Esophagus muscularis mucosa (tissue), 4 donors: ENCODE measurements at regions not wholly inside any gene's neighbourhood (a gene's known extent, or its start where the extent isn't known, plus 50 kb on each side); places are given as distances from the start of the nearest gene placed in this dataset.

ENCODE experiments used
- DNase-seq: peaks from one replicate; pipeline ENCODE4 v3.0.0-alpha.2; 2017; ENCODE audit errors: extremely low spot score
- H3K27ac ChIP-seq, 4 donors: fragments of 200-600 bp; sonication (generic); replicated peaks in 1 of 4; 1 replicate in 3 of 4; 2 replicates in 1 of 4; pipeline ENCODE4 v1.5.1; 2016 to 2019; ENCODE audit warnings: mild to moderate bottlenecking in 1 of 4
- H3K27me3 ChIP-seq, 4 donors: fragments of 200-600 bp; sonication (generic); one replicate each; pipeline versions ENCODE4 v1.5.1 to v1.6.0; 2016 to 2019
- H3K36me3 ChIP-seq, 4 donors: fragments of 200-600 bp; sonication (generic); one replicate each; pipeline ENCODE4 v1.5.1; 2016 to 2019
- H3K4me1 ChIP-seq, 4 donors: fragments of 200-600 bp; sonication (generic); one replicate each; pipeline ENCODE4 v1.5.1; 2016 to 2019
- H3K4me3 ChIP-seq, 4 donors: fragments of 200-600 bp; sonication (generic); 1 replicate in 2 of 4; 2 replicates in 2 of 4; pipeline ENCODE4 v1.5.1; 2016 to 2019; ENCODE audit warnings: mild to moderate bottlenecking in 4 of 4, moderate library complexity in 1 of 4
- H3K9me3 ChIP-seq, 4 donors: fragments of 200-600 bp; sonication (generic); 1 replicate in 3 of 4; 2 replicates in 1 of 4; pipeline ENCODE4 v1.5.1; 2016 to 2019
- EP300 ChIP-seq: sonication (generic); formaldehyde crosslinking; IDR thresholded peaks from one replicate; pipeline ENCODE4 v1.6.1; 2017; ENCODE audit warnings: antibody characterized with exemption
- POLR2A ChIP-seq: fragments of 450-650 bp; IDR thresholded peaks from one replicate; pipeline ENCODE4 v1.6.1; 2017; ENCODE audit warnings: antibody characterized with exemption, moderate library complexity, mild to moderate bottlenecking, low read depth
- POLR2AphosphoS5 ChIP-seq, 2 donors: sonication (generic); formaldehyde crosslinking; IDR thresholded peaks; one replicate each; pipeline ENCODE4 v1.6.1; 2017; ENCODE audit warnings: antibody characterized with exemption in 2 of 2
- WGBS: methylation state at CpG from one replicate; pipeline ENCODE4 v1.1.5; 2018; 5-methylcytosine and 5-hydroxymethylcytosine counted together
- intact Hi-C: fragments of 100-400 bp; cut with DNase I; formaldehyde crosslinking; loops from one replicate; pipeline ENCODE4 v1.15.1; 2023
- TF ChIP-seq, protein P1 (sequence below), 3 experiments: fragments of 200-600 bp in 2 of 3; fragments of 450-650 bp in 1 of 3; sonication (generic) in 2 of 3; IDR thresholded peaks; one replicate each; pipeline ENCODE4 v1.5.1; 2017 to 2019; ENCODE audit warnings: antibody characterized with exemption in 3 of 3, mild to moderate bottlenecking in 2 of 3, moderate library complexity in 1 of 3

DNA sequence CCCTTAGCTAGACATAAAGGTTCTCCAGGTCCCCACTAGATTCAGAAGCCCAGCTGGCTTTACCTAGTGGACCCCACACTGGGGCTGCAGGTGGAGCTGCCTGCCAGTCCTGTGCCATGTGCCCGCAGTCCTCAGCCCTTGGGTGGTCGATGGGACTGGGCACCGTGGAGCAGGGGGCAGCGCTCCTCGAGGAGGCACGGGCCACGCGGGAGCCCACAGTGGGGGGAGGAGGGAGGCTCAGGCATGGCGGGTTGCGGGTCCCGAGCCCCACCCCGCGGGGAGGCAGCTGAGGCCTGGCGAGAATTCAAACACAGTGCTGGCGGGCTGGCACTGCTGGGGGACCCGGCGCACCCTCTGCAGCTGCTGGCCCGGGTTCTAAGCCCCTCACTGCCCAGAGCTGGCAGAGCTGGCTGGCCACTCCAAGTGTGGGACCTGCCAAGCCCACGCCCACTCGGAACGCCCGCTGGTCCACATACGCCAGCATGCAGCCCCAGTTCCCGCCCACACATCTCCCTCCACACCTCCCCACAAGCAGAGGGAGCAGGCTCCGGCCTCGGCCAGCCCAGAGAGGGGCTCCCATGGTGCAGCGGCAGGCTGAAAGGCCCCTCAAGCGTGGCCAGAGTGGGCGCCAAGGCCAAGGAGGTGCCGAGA, 119.7 kb upstream of the NRXN1 start:
- Histone ChIP-seq H3K9me3 (no peaks in the 10 kb centered on the region), H3K4me3 (no peak overlapping the region), H3K27me3 (no peaks in the 10 kb centered on the region), H3K4me1 (no peaks in the 10 kb centered on the region), H3K27ac (no peak overlapping the region), H3K36me3 (no peaks in the 10 kb centered on the region)
- intact Hi-C loops: no loop called here
- 89% methylated on average over 29 of the region's 30 CpGs for WGBS
- DNase-seq: no peak
- TF ChIP-seq, protein P1, sequence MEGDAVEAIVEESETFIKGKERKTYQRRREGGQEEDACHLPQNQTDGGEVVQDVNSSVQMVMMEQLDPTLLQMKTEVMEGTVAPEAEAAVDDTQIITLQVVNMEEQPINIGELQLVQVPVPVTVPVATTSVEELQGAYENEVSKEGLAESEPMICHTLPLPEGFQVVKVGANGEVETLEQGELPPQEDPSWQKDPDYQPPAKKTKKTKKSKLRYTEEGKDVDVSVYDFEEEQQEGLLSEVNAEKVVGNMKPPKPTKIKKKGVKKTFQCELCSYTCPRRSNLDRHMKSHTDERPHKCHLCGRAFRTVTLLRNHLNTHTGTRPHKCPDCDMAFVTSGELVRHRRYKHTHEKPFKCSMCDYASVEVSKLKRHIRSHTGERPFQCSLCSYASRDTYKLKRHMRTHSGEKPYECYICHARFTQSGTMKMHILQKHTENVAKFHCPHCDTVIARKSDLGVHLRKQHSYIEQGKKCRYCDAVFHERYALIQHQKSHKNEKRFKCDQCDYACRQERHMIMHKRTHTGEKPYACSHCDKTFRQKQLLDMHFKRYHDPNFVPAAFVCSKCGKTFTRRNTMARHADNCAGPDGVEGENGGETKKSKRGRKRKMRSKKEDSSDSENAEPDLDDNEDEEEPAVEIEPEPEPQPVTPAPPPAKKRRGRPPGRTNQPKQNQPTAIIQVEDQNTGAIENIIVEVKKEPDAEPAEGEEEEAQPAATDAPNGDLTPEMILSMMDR (IDR thresholded peaks at IDR 0.05): no peak
- TF ChIP-seq POLR2AphosphoS5 (IDR thresholded peaks at IDR 0.05) (no peak), EP300 (no peak), POLR2A (no peak)

DNA sequence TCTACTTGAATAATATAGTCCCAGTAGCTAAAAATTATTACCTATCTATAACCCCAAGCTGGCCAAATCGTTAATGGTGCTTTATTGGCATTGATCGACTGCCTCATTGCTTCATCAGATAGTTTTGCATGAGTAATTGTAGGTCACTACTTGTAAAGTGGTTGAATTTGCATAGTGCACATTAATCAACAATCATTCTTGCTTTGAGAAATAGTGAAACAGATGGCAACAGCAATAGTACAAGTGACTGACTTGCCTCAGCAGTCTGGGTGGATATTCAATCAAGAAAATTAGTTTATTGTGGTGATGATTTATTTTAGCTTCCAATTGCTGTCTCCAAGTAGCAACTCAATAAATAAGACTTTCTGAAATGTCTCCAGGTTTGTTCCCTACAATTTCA, 117.8 kb upstream of the NRXN1 start:
- TF ChIP-seq POLR2A (no peak), POLR2AphosphoS5 (IDR thresholded peaks at IDR 0.05) (no peak), EP300 (no peak)
- TF ChIP-seq, protein P1 (IDR thresholded peaks at IDR 0.05): no peak
- Histone ChIP-seq H3K27me3 (no peaks in the 10 kb centered on the region), H3K9me3 (no peaks in the 10 kb centered on the region), H3K27ac (no peak overlapping the region), H3K4me1 (no peaks in the 10 kb centered on the region), H3K4me3 (no peak overlapping the region), H3K36me3 (no peaks in the 10 kb centered on the region)
- intact Hi-C loops: no loop called here
- no peak for DNase-seq
- 91% methylated on average over 2 of the region's 2 CpGs for WGBS

DNA sequence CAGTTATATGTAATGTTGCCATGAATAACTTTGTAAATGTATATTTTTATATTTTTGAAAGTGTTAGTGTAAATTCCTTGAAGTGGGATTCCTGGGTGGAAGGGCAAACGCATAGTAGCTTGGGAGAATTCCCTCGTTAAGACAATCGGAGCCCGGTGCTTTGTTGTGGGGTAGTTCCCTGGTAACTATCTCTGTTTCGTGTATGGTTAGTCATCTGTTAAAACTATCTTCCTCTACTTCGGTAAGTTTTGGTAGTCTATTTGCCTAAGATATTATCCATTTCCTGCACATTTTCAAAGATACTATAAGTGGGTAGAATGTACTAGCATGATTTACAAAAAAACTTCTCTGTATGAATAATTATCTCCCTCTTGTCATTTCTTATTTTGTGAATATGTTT, 113.8 kb upstream of the NRXN1 start:
- no peak overlapping the region for H3K27ac ChIP-seq
- 83% methylated on average over 6 of the region's 6 CpGs for WGBS
- no peaks in the 10 kb centered on the region for H3K36me3 ChIP-seq
- no peak overlapping the region for H3K4me3 ChIP-seq
- no peaks in the 10 kb centered on the region for H3K27me3 ChIP-seq
- H3K4me1 ChIP-seq: no peaks in the 10 kb centered on the region
- DNase-seq: no peak
- intact Hi-C loops: no loop called here
- no peaks in the 10 kb centered on the region for H3K9me3 ChIP-seq
- TF ChIP-seq POLR2A (no peak), EP300 (no peak), POLR2AphosphoS5 (IDR thresholded peaks at IDR 0.05) (no peak)
- TF ChIP-seq, protein P1 (IDR thresholded peaks at IDR 0.05): no peak

DNA sequence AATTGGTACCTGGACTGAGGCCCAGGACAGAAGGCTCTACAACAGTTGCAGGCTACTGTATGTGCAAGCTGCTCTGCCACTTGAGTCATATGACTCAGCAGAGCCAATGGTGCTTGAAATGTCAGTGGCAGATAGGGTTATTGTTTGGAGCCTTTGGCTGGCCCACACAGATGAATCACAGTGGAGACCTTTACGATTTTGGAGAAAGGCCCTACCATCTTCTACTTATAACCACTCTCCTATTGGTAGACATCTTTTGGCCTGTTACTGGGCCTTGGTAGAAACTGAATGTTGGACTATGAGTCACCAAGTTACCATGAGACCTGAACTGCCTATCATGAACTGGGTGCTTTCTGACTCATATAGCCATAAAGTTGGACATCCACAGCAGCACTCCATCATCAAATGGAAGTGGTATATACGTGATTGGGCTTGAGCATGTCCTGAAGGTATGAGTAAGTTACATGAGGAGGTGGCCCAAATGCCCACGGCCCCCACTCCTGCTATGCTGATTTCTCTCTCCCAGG, 88.9 kb upstream of the NRXN1 start:
- TF ChIP-seq POLR2AphosphoS5 (IDR thresholded peaks at IDR 0.05): no peak
- no peak for TF ChIP-seq EP300
- TF ChIP-seq, protein P1 (IDR thresholded peaks at IDR 0.05): no peak
- TF ChIP-seq POLR2A: no peak
- WGBS: 96% methylated on average over 3 of the region's 3 CpGs

DNA sequence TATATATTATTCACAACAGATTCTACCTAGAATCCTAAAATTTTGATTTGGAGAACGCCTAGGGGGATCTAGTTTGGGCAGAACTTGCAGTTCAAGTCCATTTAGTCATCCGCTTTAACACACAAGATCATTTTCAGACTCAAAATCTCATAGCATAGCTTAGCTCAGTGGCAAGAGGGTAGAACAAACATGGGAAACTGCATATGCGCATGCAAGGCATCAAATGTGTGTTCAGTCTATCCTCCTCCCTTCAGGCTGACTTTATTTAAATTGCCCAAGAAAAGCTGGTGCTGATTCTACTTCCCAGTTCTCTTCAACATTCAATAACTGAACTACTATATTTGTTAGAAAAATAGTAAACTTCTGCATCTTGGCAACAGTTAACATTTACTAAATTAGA, 79.6 kb upstream of the NRXN1 start:
- no peak overlapping the region for H3K27ac ChIP-seq
- H3K4me1 ChIP-seq: no peaks in the 10 kb centered on the region
- intact Hi-C loops: no loop called here
- 88% methylated on average over 3 of the region's 3 CpGs for WGBS
- TF ChIP-seq EP300 (no peak), POLR2A (no peak), POLR2AphosphoS5 (IDR thresholded peaks at IDR 0.05) (no peak)
- TF ChIP-seq, protein P1 (IDR thresholded peaks at IDR 0.05): no peak
- no peak overlapping the region for H3K4me3 ChIP-seq
- DNase-seq: no peak
- H3K9me3 ChIP-seq: no peaks in the 10 kb centered on the region
- H3K36me3 ChIP-seq: no peaks in the 10 kb centered on the region
- H3K27me3 ChIP-seq: no peaks in the 10 kb centered on the region

More for the DNA sequence above, 88.9 kb upstream of the NRXN1 start:
- Histone ChIP-seq H3K27me3 (no peaks in the 10 kb centered on the region), H3K27ac (no peak overlapping the region), H3K36me3 (no peaks in the 10 kb centered on the region), H3K4me3 (no peak overlapping the region), H3K9me3 (no peaks in the 10 kb centered on the region), H3K4me1 (no peaks in the 10 kb centered on the region)
- DNase-seq: no peak
- intact Hi-C loops: no loop called here
